Endothelial cell of umbilical vein (primary cell): ENCODE measurements at regions not wholly inside any gene's neighbourhood (a gene's known extent, or its start where the extent isn't known, plus 50 kb on each side); places are given as distances from the start of the nearest gene placed in this dataset.

Experiments
- EZH2 ChIP-seq: IDR thresholded peaks from 2 replicates; pipeline ENCODE4 v1.6.1; 2012; ENCODE audit warnings: borderline replicate concordance, low read depth, mild to moderate bottlenecking, moderate library complexity, low read length, inconsistent platforms; ENCODE audit not compliant: severe bottlenecking
- GATA2 ChIP-seq: IDR thresholded peaks from 2 replicates; pipeline ENCODE4 v1.7.0; 2011; ENCODE audit warnings: low read depth, mild to moderate bottlenecking, moderate library complexity, mixed read lengths, low read length; ENCODE audit not compliant: insufficient read length, insufficient read depth
- MAX ChIP-seq: IDR thresholded peaks from 2 replicates; pipeline ENCODE4 v1.6.1; 2011; ENCODE audit not compliant: insufficient read depth, insufficient read length
- POLR2A ChIP-seq: IDR thresholded peaks from 2 replicates; pipeline ENCODE4 v1.6.1; 2012; ENCODE audit warnings: low read depth, mild to moderate bottlenecking, control low read depth, low read length
- TF ChIP-seq, protein P1 (sequence below), 2 donors: IDR thresholded peaks; 1 replicate in 1 of 2; 2 replicates in 1 of 2; pipeline ENCODE4 v1.5.1; 2011; ENCODE audit warnings: low read length in 2 of 2, mild to moderate bottlenecking in 2 of 2, moderate library complexity in 2 of 2, control low read depth in 1 of 2, inconsistent platforms in 1 of 2, low read depth in 1 of 2; ENCODE audit not compliant: insufficient read depth in 1 of 2; ENCODE audit errors: extremely low read depth in 1 of 2

- TF ChIP-seq, protein P1, sequence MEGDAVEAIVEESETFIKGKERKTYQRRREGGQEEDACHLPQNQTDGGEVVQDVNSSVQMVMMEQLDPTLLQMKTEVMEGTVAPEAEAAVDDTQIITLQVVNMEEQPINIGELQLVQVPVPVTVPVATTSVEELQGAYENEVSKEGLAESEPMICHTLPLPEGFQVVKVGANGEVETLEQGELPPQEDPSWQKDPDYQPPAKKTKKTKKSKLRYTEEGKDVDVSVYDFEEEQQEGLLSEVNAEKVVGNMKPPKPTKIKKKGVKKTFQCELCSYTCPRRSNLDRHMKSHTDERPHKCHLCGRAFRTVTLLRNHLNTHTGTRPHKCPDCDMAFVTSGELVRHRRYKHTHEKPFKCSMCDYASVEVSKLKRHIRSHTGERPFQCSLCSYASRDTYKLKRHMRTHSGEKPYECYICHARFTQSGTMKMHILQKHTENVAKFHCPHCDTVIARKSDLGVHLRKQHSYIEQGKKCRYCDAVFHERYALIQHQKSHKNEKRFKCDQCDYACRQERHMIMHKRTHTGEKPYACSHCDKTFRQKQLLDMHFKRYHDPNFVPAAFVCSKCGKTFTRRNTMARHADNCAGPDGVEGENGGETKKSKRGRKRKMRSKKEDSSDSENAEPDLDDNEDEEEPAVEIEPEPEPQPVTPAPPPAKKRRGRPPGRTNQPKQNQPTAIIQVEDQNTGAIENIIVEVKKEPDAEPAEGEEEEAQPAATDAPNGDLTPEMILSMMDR (IDR thresholded peaks at IDR 0.05; ENCODE audit: extremely low read depth in 1 of 2, insufficient read depth in 1 of 2, low read depth in 1 of 2, low read length in 2 of 2) = no peak
- TF ChIP-seq EZH2 (no peak), POLR2A (no peak), MAX (no peak), GATA2 (no peak)
Measured at GRCh38 chr14:62247266-62247665, 485.0 kb downstream of the SNAPC1 start.
